WTC11 (cell line): ENCODE measurements at regions not wholly inside any gene's neighbourhood (a gene's known extent, or its start where the extent isn't known, plus 50 kb on each side); places are given as distances from the start of the nearest gene placed in this dataset.

ENCODE experiments used
- ATF3 ChIP-seq: sonication (generic); formaldehyde crosslinking; conservative IDR thresholded peaks from 2 replicates; pipeline ENCODE4 v1.8.1; 2022; ENCODE audit warnings: mild to moderate bottlenecking, missing genetic modification reagents
- CREB1 ChIP-seq: sonication (generic); formaldehyde crosslinking; IDR thresholded peaks from 2 replicates; pipeline ENCODE4 v1.8.0; 2023; ENCODE audit warnings: mild to moderate bottlenecking, missing genetic modification reagents
- GABPB1 ChIP-seq: sonication (generic); formaldehyde crosslinking; IDR thresholded peaks from 2 replicates; pipeline ENCODE4 v1.8.1; 2023; ENCODE audit warnings: mild to moderate bottlenecking, missing genetic modification reagents
- NFATC4 ChIP-seq: fragments of 250-450 bp; sonication (Bioruptor Pico); IDR thresholded peaks from 2 replicates; pipeline ENCODE4 v1.9.0; 2021; ENCODE audit warnings: mild to moderate bottlenecking
- SP1 ChIP-seq: sonication (generic); formaldehyde crosslinking; conservative IDR thresholded peaks from 2 replicates; pipeline ENCODE4 v1.8.1; 2022; ENCODE audit warnings: missing genetic modification reagents
- TP53 ChIP-seq: sonication (generic); formaldehyde crosslinking; IDR thresholded peaks from 2 replicates; pipeline ENCODE4 v1.8.1; 2023; ENCODE audit warnings: mild to moderate bottlenecking, missing genetic modification reagents
- ZNF121 ChIP-seq: sonication (generic); formaldehyde crosslinking; IDR thresholded peaks from 2 replicates; pipeline ENCODE4 v1.8.0; 2023; ENCODE audit warnings: missing genetic modification reagents
- TF ChIP-seq, protein P1 (sequence below): fragments of 200-600 bp; IDR thresholded peaks from 2 replicates; pipeline ENCODE4 v1.8.0; 2022; ENCODE audit warnings: antibody characterized with exemption

GRCh38 chr2:3100386-3100785 is 277.2 kb downstream of the EIPR1 start:
- TF ChIP-seq, protein P1, sequence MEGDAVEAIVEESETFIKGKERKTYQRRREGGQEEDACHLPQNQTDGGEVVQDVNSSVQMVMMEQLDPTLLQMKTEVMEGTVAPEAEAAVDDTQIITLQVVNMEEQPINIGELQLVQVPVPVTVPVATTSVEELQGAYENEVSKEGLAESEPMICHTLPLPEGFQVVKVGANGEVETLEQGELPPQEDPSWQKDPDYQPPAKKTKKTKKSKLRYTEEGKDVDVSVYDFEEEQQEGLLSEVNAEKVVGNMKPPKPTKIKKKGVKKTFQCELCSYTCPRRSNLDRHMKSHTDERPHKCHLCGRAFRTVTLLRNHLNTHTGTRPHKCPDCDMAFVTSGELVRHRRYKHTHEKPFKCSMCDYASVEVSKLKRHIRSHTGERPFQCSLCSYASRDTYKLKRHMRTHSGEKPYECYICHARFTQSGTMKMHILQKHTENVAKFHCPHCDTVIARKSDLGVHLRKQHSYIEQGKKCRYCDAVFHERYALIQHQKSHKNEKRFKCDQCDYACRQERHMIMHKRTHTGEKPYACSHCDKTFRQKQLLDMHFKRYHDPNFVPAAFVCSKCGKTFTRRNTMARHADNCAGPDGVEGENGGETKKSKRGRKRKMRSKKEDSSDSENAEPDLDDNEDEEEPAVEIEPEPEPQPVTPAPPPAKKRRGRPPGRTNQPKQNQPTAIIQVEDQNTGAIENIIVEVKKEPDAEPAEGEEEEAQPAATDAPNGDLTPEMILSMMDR: no peak
- TF ChIP-seq SP1 (CRISPR knock-in tag) (no peak), CREB1 (no peak), ZNF121 (no peak), GABPB1 (CRISPR knock-in tag) (no peak), TP53 (no peak), NFATC4 (CRISPR knock-in tag) (no peak), ATF3 (no peak)
